Stimulated activated naive CD4-positive, alpha-beta T cell treated with Interleukin-2 at 50 U/mL for 16 hours (primary cell): ENCODE measurements at regions not wholly inside any gene's neighbourhood (a gene's known extent, or its start where the extent isn't known, plus 50 kb on each side); places are given as distances from the start of the nearest gene placed in this dataset.
"Not testable (repeated sequence)": the region's sequence is repeated elsewhere in the genome, so short reads cannot be mapped to it uniquely, and the experiment has no call there.

Experiments
- DNase-seq: peaks from one replicate; lab custom pipeline; 2025; lab: John Stamatoyannopoulos, UW

DNA sequence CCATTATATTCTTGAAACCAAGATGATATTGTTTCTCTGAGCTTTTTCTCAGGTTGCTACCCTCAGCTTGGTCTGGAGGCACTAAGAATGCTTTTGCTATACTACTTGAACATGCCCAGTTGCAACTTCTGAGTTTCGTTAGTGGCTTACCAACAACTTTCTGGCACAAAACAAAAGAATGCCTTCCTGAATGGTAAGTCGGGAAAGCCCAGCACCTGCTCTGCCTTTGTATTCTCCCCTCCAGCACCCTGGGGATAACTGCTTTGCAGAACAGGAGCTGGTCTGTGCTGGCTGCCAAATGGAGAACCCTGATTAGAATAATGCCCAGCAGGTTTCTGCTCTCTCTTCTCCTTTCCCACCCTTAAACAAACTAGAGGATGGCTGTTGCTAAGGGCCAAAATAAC lies 149.3 kb downstream of the TGFB2 start:
- DNase-seq = no peak

DNA sequence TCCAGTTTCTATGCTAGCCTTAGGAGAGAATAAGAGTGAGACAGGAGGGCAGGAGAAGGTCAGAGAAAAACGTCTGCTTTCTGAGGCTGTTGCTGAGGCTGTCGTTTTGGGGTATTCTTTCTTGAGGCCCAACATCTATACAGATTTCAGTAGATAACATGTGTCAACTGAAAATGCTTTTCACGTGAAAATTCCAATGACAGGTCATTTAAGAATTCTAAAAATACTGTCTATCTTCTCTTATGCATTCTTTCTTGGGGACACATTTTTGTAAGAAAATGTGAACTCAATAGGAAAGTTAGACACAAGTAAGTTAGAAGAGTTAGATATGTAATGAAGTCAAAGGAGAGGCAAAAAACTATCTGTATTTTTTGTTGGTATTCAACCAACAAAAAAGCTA lies 150.8 kb downstream of the TGFB2 start:
- DNase-seq = no peak

DNA sequence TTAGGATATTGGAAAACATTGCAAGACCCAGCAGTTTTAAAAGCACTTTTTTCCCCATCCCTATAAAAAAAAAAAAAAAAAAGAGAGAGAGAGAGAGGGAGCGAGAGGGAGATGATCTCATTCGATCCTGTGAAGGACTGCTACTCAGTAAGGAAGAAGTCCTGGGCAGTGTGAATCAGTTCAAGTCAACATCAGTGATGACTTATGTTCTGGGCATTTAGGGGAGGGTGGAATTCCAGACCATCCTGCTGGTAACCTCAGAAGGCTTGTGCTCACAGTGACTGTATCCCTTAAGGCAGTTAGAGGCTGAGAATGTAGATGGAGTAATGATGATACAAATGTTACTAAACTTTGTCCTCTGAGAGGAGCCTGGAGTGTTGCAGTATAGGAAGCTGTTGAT lies 151.4 kb downstream of the TGFB2 start:
- no peak for DNase-seq

DNA sequence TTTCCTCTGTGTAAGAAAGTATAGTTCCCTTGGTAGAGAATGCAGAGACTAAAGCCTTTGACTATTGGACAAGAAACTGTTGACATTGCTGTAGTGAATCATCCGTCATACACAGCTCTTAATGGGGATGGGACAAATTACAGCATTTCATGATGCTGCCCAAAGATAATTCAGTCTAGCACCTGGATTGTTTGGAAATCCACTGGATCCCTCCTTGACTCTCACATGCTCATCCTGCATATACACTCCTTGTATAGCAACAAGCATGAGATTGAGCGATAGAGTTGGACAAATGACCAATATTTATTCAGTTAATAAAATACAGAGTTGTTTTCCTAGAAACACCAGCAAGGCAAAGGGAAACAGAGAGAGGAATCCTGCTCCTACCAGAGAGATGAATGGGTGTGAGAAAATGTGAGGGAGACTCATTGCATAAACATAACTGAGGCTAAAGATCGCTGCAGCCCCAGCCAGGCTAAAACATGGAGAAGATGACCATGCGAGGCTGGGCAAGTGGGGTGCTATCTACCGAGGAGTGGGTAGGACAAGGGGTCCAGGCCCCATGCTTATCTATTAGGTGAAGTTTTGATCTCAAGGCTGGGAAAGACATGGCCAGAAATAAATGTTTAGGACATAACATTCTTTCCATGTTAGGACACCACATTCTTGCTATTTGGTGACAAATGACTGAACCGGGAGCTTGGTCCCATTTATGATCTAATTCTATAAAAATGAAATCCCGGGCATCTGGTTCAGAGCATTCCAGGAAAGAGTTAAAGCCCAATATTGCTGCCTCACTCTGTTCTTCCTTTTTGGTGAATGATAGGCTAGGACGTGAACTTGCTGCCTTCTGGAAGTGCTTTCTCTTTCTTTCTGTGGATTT lies 153.2 kb downstream of the TGFB2 start:
- DNase-seq = no peak

DNA sequence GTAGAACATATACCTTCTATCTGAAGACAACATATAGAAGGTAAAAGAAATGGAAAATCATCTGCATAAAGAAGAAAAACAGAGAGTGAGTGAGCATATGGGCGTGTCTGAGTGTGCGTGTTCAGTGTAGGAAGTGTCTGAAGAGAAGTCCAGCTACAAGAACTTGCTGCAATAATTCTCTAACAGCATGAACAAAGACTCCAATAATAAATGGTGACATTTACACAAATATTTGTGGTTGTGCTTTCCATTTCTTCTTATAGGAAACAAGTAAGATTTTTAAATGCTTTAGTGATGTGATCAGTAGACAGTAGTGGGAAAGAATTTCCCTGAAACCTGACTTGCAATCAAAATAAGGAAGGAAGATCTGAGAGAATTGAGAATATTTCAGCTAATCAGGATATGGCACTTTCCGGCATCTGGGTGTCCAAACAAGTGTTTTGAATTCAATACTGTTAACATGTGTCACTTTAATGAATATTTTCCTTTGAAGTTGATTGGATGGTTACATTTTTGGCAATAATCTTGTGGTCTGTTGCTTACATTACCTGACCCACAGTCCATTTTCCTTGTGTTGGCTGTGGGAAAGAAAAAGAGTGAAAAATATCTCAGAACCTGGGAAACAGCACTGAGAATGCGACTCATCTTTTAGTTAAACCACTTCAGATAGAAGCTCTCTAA lies 154.0 kb downstream of the TGFB2 start:
- DNase-seq = no peak

DNA sequence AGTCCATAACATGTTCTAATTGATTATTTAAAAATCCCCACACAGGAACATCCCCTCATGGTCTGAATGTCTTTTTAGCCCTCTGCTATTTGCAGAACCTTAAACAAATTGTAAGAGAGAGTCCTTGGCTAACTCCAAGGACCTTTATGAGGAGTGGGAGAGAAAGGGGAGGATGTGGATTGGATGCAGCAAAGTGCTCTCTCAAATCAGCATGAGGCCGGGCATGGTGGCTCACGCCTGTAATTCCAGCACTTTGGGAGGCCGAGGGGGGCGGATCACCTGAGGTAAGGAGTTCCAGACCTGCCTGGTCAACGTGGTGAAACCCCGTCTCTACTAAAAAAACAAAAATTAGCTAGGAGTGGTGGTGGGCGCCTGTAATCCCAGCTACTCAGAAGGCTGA lies 154.8 kb downstream of the TGFB2 start:
- DNase-seq = no peak

DNA sequence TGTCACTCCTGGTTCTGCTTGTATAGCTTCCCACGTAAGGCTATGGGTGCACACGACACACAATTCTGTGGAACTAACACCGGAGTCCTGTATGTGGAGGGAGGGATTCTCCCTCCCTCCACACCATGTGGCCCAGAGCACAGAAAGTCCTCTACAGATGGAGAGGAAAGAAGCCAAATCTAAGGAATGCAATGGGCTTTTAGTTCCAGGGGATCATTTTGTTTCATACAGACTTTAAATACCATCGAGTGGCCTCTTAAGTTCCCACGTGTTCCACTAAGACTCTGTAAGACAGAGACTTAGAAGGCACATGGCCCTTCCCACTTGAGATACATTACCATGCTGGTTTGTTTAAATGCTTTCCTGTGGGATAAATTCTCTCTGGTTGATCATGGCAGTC lies 156.0 kb downstream of the TGFB2 start:
- no peak for DNase-seq

DNA sequence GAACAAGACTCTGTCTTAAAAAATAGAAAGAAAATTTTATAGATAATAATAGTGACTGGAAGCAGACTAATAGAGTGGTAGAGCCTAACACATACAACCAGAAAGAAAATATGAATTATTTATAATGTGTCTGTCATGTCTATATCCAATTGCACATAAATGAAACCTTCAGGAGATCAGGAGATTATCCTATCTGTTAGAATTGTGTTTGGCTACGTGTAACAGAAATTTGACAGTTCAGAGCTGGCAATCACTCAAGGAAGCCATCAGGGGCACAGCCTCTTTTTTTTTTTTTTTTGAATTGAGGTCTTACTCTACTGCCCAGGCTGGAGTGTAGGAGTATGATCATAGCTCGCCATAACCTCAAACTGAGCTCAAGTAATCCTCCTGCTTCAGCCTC lies 157.2 kb downstream of the TGFB2 start:
- no peak for DNase-seq

DNA sequence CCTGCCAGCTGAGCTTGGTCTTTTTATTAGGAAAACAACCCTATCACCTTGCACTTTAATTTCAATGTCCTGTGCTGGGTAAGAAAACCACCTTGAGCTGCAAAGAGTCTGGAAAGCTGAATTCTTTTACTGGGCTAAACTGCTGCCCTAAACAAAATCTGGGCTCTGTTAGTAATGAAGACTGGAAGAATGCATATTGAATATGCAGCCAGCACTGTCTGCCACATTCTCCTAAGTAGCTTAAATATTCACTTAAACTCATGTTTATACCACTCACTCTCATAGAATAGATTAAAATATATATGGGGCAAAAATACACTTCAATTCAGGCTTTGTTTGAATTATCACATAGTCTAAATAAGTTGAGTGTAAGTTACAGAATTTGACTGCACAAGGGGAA lies 158.0 kb downstream of the TGFB2 start:
- DNase-seq = no peak

DNA sequence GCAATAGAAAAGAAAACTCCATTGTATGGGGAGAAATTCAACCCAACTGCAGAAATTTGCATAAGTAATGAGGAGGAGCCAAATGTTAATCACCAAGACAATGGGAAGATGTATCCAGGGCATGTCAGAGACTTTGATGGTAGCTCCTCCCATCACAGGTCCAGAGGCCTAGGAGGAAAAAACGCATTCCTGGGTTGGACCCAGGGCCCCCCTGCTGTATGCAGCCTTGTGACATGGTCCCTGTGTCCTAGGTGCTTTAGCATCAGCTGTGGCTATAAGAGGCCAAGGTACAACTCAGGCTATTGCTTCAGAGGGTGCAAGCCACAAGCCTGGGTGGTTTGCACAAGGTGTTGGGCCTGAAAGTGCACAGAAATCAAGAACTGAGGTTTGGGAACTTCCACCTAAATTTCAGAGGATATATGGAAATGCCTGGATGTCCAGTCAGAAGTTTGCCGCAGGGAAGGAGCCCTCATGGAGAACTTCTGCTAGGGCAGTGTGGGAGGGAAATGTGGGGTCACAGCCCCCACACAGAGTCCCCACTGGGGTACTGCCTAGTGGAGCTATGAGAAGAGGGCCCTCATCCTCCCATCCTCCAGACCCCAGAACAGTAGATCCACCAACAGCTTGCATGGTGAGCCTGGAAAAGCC lies 162.3 kb downstream of the TGFB2 start:
- no peak for DNase-seq

DNA sequence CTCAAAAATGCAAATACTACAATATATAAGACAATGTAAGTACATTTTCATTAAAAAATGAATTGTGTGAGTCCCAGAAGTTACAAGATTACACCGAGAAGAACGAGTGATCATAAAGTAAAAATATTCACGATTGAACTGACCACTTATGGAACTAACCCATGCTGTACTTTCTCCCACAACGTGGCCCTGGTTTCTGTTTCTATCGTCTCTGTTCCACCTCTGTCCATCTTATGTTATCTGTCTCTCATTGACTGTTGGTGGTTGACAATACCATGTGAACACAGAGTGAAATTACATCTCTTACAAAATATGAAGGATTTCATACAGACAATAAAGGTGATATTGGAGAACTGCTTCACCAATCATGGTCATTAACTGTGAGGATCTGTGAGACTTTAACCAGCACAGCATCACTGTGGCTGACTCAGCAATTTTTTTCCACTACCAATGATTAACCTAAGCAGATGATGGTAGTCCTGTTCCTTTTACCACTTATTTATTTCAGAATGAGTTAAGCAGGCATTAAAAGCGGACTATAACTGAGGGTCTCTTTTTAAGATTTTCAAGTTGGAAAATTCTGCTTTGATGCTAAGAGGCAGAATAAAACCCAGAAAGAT lies 165.1 kb downstream of the TGFB2 start:
- DNase-seq = no peak

DNA sequence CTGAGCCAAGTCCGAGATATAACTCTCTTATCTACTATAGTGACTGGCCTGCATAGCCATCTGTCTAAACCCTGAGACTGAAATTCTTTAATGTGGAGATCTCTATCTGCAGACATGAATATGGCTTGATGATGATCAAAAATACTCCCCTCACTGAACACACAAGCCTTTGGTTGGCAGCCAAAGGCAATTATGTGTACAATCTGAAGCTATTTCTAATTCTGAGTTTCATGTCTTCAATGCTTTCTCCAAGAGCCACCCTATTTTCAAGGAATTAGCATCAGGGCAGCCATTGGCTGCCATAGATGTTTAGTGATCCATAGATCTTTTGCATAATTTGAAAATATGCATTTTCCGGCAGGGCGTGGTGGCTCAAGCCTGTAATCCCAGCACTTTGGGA lies 168.2 kb downstream of the TGFB2 start:
- no peak for DNase-seq

DNA sequence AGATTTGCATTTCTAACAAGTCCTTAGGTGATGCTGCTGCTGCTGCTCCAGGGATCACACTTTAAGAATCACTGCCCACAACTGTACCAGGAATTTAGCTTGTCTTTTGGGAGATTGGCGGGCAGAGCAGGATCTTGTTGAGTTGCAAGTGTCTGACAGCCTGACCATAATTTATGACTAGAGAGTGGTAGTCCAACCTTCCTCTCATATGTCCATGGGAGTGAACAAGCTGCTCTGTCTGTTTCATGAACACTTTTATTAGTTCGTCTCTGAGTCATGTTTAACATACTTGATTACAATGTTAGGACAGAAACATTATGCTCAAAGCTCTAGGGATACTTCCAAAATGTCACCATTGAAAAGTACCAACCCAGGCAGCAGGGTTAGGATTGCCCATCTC lies 169.6 kb downstream of the TGFB2 start:
- no peak for DNase-seq

DNA sequence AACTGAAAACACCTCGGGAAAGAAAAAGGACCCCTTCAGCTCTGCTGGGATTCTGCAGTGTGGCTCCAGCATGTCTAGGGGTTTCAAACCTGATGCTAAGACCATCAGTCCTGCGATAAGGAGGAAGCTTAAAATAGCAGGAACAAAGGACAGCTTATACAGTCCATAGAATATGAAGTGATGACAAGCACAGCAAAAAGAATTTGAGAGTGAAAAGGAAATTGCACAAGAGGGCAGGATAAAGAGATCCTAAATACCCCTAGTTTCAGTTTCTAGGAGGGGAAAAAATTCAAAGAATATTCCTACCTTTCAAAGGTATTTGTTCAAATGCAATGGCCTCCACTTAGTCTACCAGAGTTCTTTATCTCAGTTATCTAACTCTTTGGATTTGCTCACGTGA lies 171.4 kb downstream of the TGFB2 start:
- no peak for DNase-seq

DNA sequence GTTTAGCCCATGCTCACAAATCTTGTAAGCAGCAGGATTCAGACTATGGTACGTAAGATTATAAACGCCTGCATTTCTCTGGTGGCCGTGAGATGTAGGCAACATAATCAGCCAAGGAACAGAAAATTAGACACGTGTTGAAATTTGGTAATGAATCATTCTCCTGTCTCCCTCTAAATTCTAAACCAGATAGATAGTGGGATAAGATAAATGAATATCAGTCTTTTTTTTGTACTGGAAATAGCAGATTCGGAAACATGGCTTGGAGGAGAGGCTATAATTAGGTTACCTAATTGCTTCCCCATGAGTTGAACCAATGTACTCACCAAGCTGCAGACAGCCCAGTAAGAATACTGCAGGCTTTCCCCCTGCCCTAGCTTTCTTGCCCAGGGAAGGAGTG lies 172.3 kb downstream of the TGFB2 start:
- no peak for DNase-seq

DNA sequence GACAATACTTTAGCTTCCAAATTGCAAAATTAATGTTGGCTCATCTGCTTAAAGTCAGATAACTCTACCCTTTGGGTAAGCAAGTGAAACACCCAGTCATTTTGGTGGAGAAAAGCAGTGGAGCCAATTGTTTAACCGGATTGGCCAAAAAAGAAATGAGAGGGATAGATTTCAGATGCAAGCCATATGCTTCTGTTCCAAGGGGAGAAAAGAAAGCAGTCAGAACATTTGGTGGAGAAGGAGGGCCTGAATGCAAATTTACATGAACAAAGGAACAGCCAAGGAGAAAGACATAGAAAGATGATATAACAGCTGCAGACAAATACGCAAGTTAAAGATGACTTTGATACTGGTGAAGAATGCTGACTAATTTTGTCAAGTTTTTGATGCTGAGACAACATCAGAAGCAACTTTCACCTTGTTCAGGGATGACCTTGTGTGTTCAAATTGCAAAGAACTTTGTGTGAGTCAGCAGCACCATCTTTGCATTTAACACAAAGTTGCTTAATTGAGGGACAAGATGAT lies 173.1 kb downstream of the TGFB2 start:
- no peak for DNase-seq

DNA sequence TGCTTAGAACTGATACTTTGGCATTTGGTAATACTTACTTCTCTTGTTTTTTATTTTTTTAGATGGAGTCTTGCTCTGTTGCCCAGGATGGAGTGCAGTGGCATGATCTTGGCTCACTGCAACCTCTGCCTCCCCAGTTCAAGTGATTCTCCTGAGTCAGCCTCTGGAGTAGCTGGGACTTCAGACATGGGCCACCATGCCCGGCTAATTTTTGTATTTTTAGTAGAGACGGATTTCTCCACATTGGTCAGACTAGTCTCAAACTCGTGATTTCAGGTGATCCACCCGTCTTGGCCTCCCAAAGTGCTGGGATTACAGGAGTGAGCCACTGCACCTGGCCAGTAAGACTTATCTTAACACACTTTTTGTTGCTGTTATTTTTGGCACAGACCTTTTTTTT lies 175.5 kb downstream of the TGFB2 start:
- DNase-seq = not testable (repeated sequence)

DNA sequence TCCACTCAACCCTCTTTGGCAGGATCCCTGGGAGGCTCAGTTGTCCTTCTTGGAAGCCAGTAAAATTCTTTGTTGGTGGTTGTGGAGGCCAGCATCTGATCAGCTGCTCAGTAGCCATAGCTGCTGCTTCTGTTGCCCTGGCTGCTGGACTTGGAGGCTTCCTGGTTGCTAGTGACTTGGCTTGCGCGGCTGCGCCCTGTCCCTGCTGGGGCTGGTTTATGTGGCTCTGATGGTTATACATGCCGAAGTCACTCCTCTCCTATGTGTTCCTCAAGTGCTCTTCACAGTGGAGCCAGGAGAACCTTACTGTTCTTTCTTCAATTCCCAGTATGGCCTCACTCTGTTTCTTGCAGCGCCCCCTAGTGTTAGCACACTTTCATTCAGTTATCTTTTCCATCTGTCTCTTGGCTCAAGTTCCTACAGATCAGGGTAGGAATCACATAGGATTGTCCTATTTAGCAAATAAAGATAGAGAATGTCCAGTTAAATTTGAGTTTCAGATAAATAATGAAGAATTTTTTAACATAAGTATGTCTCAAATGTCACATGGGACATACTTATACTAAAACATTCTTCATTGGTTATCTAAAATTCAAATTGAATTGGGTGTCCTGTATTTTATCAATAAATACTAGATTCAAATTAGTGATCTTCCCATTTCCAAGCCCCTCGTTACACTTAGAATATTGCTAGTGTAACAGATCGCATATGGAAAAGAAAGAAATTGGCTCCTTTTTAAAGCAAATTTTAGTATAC lies 176.5 kb downstream of the TGFB2 start:
- peak; percentile 14 for DNase-seq

DNA sequence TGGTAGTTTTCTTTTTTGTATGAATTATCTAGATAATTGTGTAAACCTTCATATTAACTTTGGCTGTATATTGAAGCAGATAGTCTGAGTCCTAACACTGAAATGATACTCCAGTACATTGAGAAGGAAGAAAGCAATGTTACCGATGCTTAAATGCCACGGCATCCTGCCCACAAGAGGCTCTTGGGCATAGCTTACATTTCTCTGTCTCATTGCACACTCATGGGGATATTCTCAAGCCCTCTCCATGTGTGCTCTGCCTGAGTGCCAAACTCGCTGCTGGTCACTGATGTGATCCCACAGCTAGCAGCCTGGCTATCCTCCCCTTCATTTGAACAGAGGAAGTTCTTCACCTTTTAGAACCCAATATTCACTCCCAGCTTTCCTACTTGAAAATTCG lies 179.4 kb downstream of the TGFB2 start:
- no peak for DNase-seq

DNA sequence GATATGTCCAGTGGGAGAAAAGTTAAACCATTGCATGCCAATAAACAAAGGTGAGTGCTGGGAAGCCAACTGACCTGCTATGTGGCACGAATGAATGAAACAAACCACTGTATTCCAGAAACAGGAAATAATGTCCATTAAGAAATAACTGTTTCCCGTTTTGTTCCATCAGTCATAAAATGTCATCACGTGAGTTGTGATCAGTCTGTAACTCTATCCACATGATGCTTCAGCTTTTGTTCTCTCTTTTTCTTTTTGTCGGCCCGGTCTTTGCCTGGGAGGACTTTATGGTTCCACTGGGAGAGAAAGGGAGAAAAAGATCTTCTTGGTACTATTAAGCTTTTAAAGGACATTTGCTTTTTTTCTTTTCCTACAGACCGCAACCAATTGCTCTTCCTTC lies 179.9 kb downstream of the TGFB2 start:
- DNase-seq = no peak

DNA sequence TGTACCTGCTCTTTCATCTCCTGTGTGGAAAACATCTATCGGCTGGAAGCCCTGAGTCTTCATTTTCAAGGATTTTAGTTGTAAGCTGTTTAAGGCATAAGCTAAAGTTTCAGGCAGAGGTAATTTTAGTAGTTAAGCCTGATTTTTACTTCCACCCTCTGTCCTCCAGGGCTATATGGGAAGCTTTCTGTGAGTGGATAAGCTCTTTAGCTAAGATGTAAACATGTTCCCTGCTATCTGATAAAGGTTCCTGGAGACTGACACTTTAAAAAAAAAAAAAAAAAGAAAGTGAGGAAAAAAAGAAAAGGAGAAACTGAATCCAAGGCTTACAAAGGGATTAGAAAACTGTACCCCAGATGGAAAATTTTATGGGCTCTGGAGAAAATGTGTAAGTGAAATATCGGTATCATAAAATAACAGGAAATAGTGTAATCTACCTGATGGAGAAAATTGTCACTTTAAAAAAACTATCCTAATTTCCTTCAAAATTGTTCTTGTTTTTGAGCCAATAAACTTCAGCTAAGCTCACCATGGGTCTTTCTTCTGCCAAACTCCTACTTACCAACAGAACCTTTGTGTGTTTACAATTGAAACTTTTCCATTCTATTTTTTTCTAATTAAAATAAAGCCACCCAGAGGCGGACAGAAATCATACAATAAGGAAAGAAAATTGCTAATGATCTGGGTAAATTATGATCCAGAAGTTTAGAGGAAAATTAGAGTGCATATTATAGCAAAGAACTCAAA lies 180.5 kb downstream of the TGFB2 start:
- no peak for DNase-seq
